ENCODE measurements at regions not wholly inside any gene's neighbourhood (a gene's known extent, or its start where the extent isn't known, plus 50 kb on each side); places are given as distances from the start of the nearest gene placed in this dataset.

DNA sequence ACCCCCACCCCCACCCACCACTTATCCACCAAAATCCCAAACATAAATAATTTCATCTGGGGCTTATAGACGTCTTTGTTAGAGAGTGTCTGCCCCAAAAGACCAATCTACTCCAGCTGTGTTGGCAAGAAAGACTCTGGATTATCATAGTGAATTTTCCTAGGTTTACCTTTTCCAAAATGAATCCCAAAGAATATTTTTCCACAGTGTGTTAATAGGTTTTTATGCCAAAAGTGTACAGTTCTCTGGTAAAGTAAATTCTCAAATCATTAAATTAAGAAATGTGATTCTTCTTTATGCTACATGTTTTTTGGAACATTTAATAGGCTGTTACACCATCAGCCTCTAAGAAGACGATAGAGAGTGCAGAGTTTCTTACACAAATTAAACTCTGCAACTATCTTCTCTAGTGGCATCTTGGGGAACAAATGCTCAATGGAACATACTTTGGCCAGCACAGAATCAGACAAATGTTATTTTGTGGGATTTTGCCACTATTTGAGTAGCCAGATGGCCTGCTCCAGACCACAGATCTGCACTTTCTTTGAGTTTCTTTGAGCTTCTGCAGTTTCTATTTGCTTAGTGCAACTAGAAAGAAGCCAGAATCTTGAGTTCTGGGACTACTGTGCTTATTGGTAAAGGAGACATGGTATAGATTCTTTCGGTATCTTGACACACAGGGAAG is 206.0 kb downstream of the KIT start:
- POLR2A ChIA-PET, result no interaction called here
- Mint-ChIP-seq H3K27me3 (ENCODE audit: insufficient read depth, unreplicated experiment) (peaks cover 12% of the 10 kb centered on the region), H3K4me1 (ENCODE audit: low read depth, unreplicated experiment) (no peaks in the 10 kb centered on the region), H3K36me3 (ENCODE audit: insufficient read depth, unreplicated experiment) (no peaks in the 10 kb centered on the region), H3K4me3 (ENCODE audit: unreplicated experiment) (no peak overlapping the region), H3K9me3 (ENCODE audit: unreplicated experiment) (no peaks in the 10 kb centered on the region), H3K27ac (ENCODE audit: unreplicated experiment) (no peak overlapping the region)
- intact Hi-C loops (cut with micrococcal nuclease; ENCODE audit: unreplicated experiment), result no loop called here
- no peak for DNase-seq
- CTCF ChIA-PET, result no interaction called here
- Histone ChIP-seq H3K4me1 (no peaks in the 10 kb centered on the region), H3K4me3 (ENCODE audit: low read depth, low read length) (no peak overlapping the region), H3K9me3 (no peaks in the 10 kb centered on the region; the same call in 1 of the 2 replicates), H3K36me3 (ENCODE audit: control insufficient read depth, insufficient read depth, low read length) (no peaks in the 10 kb centered on the region), H3K27me3 (replicated peaks; ENCODE audit: control insufficient read depth, insufficient read depth, low read length) (no peaks in the 10 kb centered on the region)
- BruUV-seq (replicated peaks), result no TSS peak
- TF ChIP-seq, protein P1, sequence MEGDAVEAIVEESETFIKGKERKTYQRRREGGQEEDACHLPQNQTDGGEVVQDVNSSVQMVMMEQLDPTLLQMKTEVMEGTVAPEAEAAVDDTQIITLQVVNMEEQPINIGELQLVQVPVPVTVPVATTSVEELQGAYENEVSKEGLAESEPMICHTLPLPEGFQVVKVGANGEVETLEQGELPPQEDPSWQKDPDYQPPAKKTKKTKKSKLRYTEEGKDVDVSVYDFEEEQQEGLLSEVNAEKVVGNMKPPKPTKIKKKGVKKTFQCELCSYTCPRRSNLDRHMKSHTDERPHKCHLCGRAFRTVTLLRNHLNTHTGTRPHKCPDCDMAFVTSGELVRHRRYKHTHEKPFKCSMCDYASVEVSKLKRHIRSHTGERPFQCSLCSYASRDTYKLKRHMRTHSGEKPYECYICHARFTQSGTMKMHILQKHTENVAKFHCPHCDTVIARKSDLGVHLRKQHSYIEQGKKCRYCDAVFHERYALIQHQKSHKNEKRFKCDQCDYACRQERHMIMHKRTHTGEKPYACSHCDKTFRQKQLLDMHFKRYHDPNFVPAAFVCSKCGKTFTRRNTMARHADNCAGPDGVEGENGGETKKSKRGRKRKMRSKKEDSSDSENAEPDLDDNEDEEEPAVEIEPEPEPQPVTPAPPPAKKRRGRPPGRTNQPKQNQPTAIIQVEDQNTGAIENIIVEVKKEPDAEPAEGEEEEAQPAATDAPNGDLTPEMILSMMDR (IDR thresholded peaks at IDR 0.05; ENCODE audit: insufficient read depth in 1 of 2, low read depth in 1 of 2, low read length in 1 of 2, severe bottlenecking in 1 of 2, unreplicated experiment in 1 of 2), result no peak

DNA sequence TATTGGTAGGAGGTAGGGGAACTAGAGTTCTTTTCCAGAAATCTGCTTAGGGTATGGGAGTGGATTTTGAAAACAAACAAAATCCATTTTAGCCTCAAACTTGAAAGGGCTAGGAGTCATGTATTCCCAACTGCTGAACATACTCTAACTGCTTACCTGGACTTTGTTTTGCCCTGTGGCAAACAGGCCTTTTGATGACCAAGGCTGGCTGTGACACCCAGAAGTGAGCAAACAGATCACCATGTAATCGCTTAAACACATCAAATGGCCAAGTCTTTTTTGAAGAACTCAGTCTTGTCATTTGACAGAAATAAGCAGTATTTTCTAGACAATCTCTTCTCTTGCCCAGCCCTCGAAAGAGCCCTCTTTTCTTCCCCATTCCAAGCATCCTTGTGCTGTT is 203.4 kb downstream of the KIT start:
- POLR2A ChIA-PET, result no interaction called here
- TF ChIP-seq, protein P1 (IDR thresholded peaks at IDR 0.05; ENCODE audit: insufficient read depth in 1 of 2, low read depth in 1 of 2, low read length in 1 of 2, severe bottlenecking in 1 of 2, unreplicated experiment in 1 of 2), result no peak
- no peaks in the 10 kb centered on the region for H3K9me3 Mint-ChIP-seq (ENCODE audit: unreplicated experiment)

DNA sequence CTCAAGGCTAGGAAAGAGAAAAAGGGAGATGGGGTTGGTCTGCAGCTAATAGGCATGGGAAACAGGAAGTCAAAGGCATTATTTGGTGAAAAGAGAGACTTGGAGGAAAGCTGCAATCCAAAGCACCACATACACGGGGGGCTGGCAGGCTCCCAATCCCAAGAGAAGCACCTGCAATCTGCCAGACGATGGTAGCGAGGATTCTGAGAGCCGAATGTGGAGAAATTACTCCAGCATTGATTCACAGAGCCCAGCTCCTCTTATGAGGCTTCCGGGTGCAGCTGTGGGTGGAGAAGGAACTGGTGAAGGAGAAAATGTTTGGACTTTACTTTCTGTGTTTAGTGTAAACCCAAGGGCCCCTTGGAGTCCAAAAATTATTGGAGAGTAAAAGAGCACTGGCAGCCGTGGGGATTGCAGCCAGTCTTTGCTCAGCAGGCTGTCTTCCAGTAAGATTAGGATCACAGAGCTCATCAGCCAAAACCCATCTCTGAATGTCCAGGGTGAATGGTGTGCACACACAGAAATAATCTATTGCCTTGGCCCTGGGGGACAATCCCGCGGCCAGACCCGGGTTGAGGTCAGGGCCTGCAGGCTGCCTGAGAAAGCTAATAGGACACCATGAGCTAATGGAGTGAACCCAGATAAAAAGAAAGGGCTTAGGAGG is 197.6 kb downstream of the KIT start:
- no peaks in the 10 kb centered on the region for H3K4me1 ChIP-seq
- peaks cover 6% of the 10 kb centered on the region for H3K27me3 Mint-ChIP-seq (ENCODE audit: insufficient read depth, unreplicated experiment)
- H3K27me3 ChIP-seq (replicated peaks; ENCODE audit: control insufficient read depth, insufficient read depth, low read length), result no peaks in the 10 kb centered on the region
- no peaks in the 10 kb centered on the region for H3K36me3 ChIP-seq (ENCODE audit: control insufficient read depth, insufficient read depth, low read length)
- H3K4me3 ChIP-seq (ENCODE audit: low read depth, low read length), result no peak overlapping the region
- no peaks in the 10 kb centered on the region for H3K9me3 Mint-ChIP-seq (ENCODE audit: unreplicated experiment)
- TF ChIP-seq, protein P1 (IDR thresholded peaks at IDR 0.05; ENCODE audit: insufficient read depth in 1 of 2, low read depth in 1 of 2, low read length in 1 of 2, severe bottlenecking in 1 of 2, unreplicated experiment in 1 of 2), result no peak
- no peak overlapping the region for H3K27ac Mint-ChIP-seq (ENCODE audit: unreplicated experiment)
- no peaks in the 10 kb centered on the region for H3K36me3 Mint-ChIP-seq (ENCODE audit: insufficient read depth, unreplicated experiment)
- H3K4me1 Mint-ChIP-seq (ENCODE audit: low read depth, unreplicated experiment), result no peaks in the 10 kb centered on the region
- no peaks in the 10 kb centered on the region for H3K9me3 ChIP-seq
- intact Hi-C loops (cut with micrococcal nuclease; ENCODE audit: unreplicated experiment), result no loop called here
- no peak for DNase-seq
- H3K4me3 Mint-ChIP-seq (ENCODE audit: unreplicated experiment), result no peak overlapping the region
- ChIA-PET CTCF (no interaction called here), POLR2A (no interaction called here)
- BruUV-seq (replicated peaks), result no TSS peak

More for the DNA sequence above, 203.4 kb downstream of the KIT start:
- Histone ChIP-seq H3K4me1 (no peaks in the 10 kb centered on the region), H3K4me3 (ENCODE audit: low read depth, low read length) (no peak overlapping the region), H3K27me3 (replicated peaks; ENCODE audit: control insufficient read depth, insufficient read depth, low read length) (no peaks in the 10 kb centered on the region), H3K9me3 (no peaks in the 10 kb centered on the region), H3K36me3 (ENCODE audit: control insufficient read depth, insufficient read depth, low read length) (no peaks in the 10 kb centered on the region)
- CTCF ChIA-PET, result no interaction called here
- Mint-ChIP-seq H3K4me3 (ENCODE audit: unreplicated experiment) (no peak overlapping the region), H3K27ac (ENCODE audit: unreplicated experiment) (no peak overlapping the region), H3K27me3 (ENCODE audit: insufficient read depth, unreplicated experiment) (peaks cover 9% of the 10 kb centered on the region), H3K4me1 (ENCODE audit: low read depth, unreplicated experiment) (no peaks in the 10 kb centered on the region), H3K36me3 (ENCODE audit: insufficient read depth, unreplicated experiment) (no peaks in the 10 kb centered on the region)
- DNase-seq, result peak in 1 of 2 experiments; percentile 3
- intact Hi-C loops (cut with micrococcal nuclease; ENCODE audit: unreplicated experiment), result no loop called here
- BruUV-seq (replicated peaks), result no TSS peak

Measured in Caco-2 (cell line).